Erythroblast (primary cell): ENCODE measurements at regions not wholly inside any gene's neighbourhood (a gene's known extent, or its start where the extent isn't known, plus 50 kb on each side); places are given as distances from the start of the nearest gene placed in this dataset.

Experiments
- DNase-seq, 2 experiments: peaks; one replicate each; lab custom pipeline; 2025; lab: John Stamatoyannopoulos, UW
- GATA1 ChIP-seq: IDR thresholded peaks from 2 replicates; pipeline ENCODE4 v1.6.1; 2011; ENCODE audit warnings: low read depth, mild to moderate bottlenecking, control low read depth, low read length, moderate library complexity
- POLR2A ChIP-seq: IDR thresholded peaks from 2 replicates; pipeline ENCODE4 v1.6.1; 2011; ENCODE audit warnings: mild to moderate bottlenecking, low read length

DNA sequence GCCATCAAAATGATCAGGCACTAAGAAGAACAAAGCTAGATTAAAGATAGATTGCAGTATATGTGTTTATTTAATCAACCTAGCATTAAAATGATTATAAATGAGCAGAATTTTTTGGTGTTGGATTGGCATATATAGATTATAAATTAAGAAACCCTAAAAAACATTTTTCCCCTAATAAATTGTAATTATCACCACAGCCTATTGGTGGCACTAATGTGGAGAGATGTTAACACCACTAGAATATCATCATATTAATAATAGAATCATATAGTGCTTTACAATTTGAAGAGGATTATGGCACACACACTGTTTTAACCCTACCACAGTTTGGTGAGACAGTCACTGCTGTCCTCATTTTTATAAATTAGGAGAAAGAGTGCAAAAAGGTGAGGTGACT, 112.4 kb upstream of the RND3 start:
- TF ChIP-seq GATA1 (no peak), POLR2A (no peak)
- DNase-seq = no peak

DNA sequence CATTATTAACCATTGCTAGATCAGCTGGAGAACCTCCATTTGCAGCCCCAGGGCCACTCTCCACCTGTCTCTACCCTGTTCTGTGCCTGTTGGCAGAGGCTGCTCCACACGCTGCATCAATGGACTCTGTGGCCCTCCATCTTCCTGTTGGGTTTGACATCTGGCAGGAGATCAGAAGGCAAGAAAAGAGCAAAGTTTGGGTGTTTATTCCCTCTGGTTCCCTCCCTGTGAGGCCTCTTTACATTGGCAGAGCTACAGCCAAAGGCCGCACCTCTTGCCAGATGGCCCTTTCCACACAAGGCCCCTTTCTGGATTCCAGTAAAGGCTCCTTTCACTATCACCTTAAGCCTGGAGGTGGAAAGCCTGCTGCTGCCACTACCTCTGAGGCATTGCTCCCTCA, 110.9 kb upstream of the RND3 start:
- TF ChIP-seq POLR2A = no peak
- TF ChIP-seq GATA1 = no peak
- no peak for DNase-seq

DNA sequence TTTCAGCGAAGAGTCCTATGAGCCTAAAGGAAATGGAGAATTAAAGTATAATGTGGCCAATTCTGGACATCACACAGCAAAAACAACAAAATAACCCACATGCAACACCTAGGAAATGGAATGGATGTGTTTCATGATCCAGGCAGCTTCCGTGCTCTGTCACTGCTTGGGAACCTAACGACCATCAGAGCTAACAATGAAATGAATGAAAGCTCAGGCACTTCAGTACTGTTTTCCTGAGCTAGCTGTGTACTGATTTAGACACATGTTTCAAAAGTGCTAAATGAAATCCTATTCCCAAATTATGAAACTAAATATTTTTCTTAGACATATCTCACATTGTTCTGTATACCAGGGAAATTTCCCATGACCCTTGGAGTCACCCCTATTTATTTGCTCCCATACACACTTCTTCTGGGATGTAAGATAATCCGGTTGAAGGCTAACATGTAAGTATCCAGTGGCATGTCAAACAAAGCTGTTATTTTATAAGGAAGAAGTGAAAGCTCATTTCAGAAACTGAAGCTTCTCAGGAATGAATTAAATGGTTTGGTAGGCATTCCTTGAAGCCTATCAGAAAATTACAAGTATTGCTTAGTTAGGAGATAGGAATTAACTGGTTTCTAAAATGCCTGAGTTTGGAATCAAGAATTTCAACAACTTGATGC, 108.5 kb upstream of the RND3 start:
- no peak for TF ChIP-seq GATA1
- TF ChIP-seq POLR2A = no peak
- DNase-seq = no peak

GRCh38 chr2:150594299-150594698, 106.8 kb upstream of the RND3 start:
- TF ChIP-seq POLR2A (no peak), GATA1 (no peak)
- DNase-seq = no peak

DNA sequence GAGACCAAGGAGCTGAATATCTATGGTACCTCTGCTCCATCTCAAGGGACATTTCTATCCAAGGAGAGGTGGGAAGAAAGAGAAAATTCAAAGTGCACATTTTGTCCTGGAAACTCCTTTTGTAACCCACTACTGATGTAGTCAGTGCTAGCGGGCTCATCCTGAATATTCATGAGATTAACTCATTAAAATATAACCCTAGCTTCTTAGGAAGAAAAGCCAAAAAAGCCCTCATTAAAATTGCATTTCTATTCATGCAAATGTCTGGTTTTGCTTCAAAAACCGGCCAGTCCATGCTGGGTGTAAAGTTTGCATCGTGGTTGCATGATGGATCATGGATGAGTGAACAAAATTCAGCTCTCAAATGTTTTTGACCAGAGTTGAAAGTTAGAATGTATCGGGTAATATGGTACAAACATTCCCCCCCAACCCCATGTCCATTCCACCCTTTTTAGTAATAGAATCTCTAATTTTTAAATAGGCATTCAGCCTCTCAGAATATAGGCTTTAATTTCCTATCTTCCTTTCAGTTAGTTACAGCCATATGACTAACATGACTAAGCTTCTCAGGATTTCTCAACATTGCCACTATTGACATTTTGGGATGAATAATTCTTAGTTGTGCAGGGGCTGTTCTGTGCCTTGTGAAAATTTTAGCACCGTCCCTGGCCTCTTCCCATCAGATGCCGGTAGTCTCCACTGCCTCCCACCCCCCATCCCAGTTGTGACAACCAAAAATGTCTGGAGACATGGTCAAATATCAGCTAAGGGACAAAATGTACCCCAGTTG, 104.2 kb upstream of the RND3 start:
- TF ChIP-seq GATA1 (no peak), POLR2A (no peak)
- DNase-seq = no peak

DNA sequence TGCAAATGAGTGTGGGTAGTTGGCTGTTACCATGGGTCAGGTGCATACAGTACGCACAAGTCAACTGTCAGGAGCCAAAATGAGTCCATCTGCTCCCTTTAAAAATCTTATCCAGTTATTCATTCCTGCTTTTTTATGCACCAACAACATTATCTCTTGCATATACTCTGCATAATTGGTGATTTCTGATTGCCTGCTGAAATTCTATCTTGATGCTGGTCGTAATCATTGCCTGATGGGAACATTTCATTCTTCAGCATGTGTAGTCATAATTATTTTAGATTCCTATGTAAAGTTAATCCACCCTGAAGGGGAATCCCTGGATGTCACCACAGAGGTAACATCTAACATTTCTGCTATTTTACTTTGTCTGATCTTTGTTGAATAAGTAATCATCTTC, 102.2 kb upstream of the RND3 start:
- TF ChIP-seq GATA1 (no peak), POLR2A (no peak)
- DNase-seq = no peak

- TF ChIP-seq POLR2A (no peak), GATA1 (no peak)
- DNase-seq = no peak
Observed at GRCh38 chr2:150588506-150588870, 101.0 kb upstream of the RND3 start.

DNA sequence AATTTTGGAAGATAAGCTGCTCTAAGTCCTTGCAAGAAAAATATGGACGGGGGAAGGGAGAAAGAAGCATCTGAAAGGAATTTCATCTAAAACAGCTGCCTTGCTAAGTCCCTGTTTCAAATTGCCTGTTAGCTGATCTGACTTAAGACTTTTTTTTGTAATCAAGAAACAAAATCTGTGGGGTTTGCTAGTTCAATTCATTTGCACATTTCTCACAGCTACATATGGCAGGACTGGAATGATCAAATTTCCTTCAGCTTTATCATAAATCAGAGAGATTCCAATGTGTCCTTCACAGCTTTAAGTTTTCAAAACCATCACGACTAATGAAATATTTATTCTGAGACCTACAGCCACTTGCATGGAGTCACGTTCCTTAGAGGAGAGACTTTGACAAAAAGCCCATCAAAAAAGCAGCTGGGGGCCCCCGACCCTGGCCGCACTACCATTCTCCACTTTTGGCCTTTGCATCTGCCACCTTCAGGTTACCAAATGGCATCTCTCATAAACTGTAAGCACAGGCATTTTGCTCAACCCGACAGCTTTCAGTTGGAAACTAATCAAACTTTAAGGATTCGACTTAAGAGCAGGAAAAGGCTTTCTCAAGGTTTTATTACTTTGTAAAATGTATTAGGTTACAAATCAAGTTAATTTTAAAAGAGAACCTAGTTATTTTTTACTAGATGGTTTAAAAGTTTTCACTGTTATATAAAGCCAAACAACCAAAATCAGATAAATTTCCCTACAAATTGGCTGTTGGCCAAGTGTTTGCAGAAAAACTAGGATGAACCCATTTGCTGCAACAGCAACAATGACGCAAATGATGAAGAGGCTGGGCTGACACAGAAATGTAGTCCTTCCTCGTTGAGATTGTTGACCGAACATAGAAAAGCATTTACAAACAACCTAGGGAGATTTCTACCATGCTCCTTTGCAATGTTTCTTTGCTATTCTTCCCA, 100.4 kb upstream of the RND3 start:
- no peak for DNase-seq
- TF ChIP-seq POLR2A (no peak), GATA1 (no peak)

- no peak for DNase-seq
- no peak for TF ChIP-seq GATA1
- no peak for TF ChIP-seq POLR2A
Observed at GRCh38 chr2:150586858-150587257, 99.4 kb upstream of the RND3 start.

- DNase-seq = no peak
- TF ChIP-seq POLR2A (no peak), GATA1 (no peak)
Observed at GRCh38 chr2:150585221-150585971, 97.9 kb upstream of the RND3 start.

DNA sequence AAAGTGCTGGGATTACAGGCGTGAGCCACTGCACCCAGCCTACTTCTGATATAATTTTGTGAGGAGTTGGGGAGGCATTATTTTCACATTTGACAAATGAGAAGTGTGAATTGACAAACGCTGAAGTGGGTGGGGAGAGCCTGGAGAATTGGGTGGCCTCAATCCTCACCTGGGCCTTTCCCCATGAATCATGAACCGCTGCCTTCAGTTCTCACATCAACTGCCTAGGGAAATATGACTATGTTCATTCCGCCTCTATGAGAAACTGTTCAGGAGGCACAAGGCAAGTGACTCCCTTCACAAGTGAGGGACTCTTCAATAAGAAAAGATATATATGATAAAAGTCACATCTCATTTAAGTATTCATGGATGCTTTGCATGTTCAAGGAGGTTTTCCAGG, 96.6 kb upstream of the RND3 start:
- TF ChIP-seq POLR2A (no peak), GATA1 (no peak)
- DNase-seq = no peak

- DNase-seq = no peak
- TF ChIP-seq POLR2A = no peak
- no peak for TF ChIP-seq GATA1
Observed at GRCh38 chr2:150581717-150582472, 94.4 kb upstream of the RND3 start.
